Stimulated activated CD4-positive, alpha-beta T cell treated with anti-CD3 and anti-CD28 coated beads, TNF-alpha, amount 100 ng/mL, for 24 hours (primary cell): ENCODE measurements at regions not wholly inside any gene's neighbourhood (a gene's known extent, or its start where the extent isn't known, plus 50 kb on each side); places are given as distances from the start of the nearest gene placed in this dataset.

ENCODE experiments used
- DNase-seq, 3 experiments: peaks; one replicate each; pipeline ENCODE4 v3.0.0-alpha.2; 2020; ENCODE audit warnings: low read depth in 3 of 3

DNA sequence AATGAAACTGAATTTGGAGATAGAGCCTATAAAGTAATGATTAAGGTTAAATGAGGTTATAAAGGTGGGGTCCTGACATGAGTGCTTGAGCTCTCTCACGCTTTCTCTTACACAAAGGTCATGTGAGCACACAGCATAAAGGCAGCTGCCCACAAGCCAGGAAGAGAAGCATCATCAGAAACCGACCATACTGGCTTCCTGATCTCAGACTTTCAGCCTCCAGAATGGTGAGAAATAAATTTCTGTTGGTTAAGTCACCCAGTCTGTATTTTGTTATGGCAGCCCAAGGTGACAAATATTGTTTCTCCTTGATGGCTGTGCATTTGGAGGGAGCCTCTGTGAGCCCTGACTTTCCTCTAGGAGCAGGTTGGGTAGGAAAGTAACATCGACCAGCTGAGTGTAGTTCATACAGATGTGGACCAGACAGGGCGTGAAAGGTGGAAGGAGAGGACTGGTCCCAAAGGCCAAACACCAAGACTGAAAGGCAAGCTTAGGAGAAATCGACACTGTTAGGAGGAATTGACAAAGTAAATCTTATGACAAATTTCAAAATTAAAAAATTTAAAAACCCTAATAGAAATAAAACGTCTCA lies 97.6 kb upstream of the SLC38A2 start:
- no peak for DNase-seq

DNA sequence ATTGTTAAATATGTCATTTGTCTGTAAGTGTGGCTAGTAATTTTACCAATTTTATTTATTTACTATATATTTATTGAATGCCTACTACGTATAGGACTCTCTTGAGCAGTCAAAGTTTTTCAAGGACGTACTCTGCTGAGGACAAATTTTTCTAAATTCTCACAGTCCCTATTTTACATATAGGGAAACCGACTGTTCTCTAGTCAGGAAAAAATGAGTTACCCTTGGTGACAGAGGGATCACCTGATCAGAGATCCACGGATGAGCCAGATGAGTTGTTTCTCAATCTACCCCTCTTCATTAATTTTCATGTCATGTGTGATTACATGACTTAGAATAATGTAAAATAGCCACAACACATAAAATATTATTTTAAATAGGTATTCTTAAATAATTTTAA lies 96.2 kb upstream of the SLC38A2 start:
- no peak for DNase-seq

DNA sequence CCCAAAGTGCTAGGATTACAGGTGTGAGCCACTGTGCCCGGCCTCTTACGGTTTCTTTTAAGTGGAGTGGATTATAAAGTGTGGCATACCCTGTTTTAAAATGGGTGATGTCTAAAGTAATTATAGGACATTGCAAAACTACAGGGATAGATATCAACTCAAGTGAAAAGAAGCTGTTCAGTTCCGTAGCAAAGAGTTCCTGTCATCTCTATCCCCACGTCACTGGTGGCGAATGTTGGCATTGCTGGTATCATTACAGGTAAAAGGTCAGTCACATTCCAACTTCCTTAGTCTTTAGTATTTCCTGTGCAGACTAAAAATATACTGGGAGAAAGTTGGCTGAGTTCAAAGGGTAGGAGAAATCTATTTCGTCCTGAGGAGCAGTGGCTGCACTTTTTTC lies 95.6 kb upstream of the SLC38A2 start:
- DNase-seq: no peak

DNA sequence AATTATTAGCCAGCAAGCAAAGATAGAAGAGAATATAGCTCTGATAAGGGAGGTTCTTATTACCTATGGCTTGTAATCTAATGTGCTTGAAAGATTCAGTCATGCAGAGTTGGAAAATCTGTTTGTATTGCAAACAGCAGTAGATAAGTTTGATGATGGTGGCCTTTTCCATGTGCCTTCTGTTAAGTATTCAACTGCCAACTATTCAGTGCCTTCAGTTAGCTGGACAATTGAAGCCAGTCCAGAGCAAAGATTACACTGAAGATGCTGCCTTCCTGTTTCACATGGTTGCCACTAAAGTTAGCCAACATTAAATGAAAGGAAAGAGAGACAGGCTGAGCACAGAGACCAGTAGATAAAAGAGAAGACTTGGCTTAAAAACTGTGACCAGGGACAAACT lies 92.7 kb upstream of the SLC38A2 start:
- DNase-seq: no peak

DNA sequence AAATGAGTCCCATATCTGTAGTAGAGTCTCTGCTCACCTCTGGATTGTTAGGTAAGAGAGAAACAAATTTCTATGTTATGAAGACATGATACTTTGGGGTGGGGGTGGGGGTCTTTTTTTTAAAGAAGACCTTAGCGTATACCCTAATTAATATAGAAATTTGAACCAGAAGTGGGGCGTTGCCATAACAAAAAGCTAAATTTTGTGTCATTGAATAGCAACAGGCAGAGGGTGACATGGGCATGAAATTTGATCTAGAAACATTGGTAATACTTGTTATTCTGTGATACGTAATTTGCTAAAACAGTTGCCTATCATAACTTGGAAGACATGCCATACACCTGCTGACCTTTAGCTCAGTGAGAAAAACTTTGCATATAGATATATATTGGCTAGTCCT lies 92.3 kb upstream of the SLC38A2 start:
- no peak for DNase-seq

DNA sequence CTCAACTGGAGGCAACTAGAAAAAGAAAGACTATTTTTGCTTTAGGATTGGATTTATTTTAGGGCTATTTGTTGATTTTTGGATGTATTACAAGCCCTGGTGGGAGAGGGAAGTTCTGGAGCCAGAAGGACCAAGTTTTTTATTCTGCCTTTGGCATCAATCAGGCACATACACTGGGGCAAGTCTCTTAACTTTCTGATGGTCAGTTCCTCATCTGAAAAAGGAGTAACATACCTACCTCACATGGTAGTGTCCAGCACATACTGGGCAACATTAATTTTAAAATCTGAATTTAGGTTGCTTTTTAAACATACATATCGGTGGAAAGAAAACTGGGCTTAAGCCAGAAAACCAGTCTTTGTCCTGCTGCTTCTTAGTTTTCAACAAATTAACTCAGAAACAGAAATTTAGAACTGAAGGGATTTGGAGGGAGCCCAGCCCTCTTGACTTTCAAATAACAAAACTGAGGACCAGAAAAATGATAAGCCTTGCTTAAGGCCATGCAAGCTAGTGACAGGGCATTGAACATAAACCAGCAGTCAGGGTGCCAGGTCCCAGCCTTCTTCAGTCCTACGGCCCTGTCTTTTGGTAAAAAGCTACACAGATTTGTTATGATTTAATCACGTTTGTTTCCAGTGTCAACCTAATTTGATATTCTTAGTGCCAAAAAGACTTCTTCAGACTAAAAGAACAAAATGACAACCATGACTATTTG lies 90.2 kb upstream of the SLC38A2 start:
- no peak for DNase-seq

DNA sequence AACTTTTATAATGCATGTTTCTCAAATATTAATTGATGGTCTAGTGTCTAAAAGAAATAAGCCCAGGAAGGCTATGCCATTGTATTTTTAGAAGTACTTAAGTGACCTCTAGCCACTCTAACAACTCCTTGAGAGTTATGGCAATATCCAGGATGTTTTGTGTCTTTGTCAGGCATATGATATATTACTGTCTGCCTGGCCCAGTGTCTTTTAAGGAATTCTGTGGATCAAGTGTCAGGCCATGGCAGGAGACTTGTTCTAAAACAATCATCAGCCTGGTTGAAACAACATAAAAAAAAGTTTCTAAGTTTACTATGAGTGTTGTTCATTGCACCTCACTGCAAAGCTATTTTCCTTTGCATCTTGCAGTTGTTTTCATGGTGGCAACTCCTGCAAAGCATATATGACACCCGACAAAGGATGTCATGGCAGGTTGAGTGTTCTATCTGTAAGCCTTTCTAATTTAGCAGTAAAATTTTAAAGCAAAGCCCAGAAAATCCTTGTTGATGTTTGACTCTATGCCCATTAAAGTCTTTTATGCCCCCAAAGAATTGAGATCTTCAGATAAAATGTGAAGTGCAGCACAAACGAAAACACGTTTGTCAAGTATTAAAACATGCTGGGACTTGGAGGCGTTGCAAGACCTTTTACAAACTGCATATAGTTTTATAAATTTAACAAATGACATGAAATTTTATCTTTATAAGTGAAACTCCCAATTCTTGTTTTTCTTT lies 89.5 kb upstream of the SLC38A2 start:
- DNase-seq: no peak

DNA sequence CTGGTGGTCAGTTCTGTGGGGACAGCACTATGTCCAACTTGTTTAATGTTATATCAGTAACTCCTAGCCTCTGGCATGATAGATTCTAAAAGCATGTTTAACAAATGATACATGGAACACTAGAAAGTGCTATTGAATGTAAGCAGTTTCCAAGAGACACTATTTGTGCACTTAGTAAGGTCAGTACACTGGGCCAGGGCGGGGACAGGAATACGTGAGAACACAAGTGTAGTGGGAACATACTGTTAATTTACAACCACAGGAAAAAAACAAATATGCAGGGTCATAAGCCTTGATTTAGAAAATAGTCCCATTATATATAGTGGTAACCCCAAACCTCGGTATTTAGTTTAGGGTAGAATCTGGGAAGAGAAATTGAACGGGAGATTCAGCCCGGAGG lies 88.9 kb upstream of the SLC38A2 start:
- DNase-seq: no peak

DNA sequence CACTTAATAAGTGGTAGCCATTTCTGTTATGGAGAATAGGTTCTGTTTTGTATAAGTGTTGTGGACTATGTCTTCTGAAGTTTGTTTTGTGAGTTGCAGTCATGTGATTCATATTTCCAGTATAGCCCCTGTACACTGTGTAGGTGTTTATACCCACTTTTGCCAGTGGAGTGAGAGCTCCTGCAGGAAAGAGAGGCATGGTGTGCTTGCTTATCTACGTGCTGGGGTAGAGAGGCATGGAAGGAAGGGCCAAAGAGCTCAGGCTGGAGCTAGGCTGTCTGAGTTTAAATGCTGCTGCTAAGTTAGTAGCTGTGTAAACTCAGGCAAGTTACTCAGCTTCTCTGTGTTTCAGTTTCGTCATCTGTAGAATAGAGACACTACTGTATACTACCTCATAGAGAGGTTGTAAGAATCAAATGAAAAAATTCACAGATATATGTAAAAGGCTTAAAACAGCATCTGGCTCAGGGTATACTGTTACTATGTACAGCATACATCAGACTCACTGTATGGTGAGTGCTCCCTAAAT lies 88.2 kb upstream of the SLC38A2 start:
- no peak for DNase-seq

DNA sequence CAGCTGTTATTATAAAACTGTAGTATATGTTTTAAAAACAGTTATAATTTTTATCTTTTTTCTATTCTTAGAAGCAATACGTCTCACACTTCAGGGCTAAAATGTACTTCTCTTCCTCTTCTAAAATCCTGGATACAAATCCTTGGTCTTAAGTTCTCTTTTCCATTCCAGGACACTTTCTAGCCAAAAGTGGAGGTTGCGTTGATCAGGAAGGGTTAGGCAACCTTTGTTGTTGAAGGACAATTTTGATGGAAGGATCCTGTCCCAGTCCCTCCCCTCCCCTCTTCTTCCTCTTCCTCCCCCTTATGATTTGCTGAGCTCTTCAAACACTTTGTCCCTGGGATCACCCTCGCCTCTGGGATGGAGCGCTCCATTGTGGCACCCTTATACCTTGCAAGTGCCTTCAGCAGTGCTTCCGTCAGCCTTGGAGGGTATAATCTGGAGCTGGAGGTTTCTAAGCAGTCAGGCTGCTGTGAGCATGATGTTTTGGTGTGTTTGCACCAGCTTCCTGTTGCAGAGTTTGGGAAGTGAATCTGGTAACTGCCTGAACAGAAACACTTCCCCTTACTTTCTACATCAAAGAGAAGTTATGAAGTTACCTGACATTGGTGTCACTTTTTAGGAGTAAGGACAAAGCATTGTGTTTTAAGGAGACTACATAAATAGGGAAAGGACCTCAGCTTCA lies 87.4 kb upstream of the SLC38A2 start:
- DNase-seq: no peak

DNA sequence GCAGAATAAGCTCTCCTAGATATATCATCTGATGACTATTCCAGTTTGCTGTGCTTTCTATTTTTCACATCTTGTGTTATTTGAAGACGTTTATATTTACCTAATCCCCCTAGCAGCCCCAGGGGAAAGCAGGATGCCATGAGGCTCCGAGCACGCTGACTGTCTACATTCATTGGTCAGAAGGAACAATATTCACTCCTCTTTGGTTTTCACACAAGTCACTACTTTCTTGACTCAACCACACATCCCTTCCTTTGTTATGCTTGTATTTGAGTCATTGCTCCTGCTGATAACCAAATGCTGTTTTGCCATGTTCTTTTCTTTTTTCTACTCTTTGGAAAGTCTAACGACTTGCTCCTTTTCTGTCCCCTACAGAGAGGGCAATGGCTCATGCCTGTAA lies 86.5 kb upstream of the SLC38A2 start:
- DNase-seq: no peak

DNA sequence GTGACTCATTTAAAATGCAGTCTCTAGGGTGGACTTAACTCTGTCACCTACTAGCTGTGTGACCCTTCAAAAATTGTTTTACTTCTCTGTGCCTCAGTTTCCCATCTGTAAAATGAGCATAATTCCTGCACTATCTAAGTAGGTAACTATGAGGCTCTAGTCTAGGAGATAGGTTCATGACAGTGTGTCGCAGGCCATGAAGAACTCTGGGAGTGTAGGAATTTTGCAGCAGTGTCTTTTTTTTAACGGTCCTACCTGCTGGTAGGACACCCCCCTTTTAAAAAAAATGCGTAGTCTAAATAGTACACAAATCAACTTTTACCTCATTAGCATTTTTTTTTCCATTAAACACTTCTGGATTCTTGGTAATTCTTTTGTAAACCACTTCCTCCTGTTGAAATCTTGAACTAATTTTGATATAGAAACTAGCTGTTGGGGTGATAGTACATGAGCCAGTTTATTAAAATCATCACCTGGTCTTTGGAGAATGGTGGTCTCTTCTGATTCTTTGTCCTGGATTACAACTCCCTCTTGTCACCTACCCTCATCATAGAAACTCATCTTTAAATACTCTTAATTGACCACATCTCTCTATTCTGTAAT lies 86.0 kb upstream of the SLC38A2 start:
- no peak for DNase-seq

DNA sequence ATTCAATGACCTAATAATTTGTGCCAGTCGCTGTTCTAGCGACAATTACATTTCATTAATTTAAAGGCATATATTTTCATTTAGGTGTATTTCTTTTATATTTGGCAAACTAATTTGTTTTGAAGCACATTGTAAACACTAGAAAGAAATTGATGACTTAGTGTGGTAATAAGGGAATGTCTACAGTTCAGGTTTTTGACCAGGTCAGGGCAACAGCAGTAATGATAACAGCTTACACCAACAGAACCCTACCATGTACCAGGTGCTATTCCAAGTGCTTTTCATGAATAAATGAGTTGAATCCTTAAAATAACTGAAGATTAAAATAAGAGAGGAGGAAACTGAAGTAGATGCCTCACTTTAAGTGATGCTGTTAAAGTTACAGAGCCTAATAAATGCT lies 85.4 kb upstream of the SLC38A2 start:
- no peak for DNase-seq

DNA sequence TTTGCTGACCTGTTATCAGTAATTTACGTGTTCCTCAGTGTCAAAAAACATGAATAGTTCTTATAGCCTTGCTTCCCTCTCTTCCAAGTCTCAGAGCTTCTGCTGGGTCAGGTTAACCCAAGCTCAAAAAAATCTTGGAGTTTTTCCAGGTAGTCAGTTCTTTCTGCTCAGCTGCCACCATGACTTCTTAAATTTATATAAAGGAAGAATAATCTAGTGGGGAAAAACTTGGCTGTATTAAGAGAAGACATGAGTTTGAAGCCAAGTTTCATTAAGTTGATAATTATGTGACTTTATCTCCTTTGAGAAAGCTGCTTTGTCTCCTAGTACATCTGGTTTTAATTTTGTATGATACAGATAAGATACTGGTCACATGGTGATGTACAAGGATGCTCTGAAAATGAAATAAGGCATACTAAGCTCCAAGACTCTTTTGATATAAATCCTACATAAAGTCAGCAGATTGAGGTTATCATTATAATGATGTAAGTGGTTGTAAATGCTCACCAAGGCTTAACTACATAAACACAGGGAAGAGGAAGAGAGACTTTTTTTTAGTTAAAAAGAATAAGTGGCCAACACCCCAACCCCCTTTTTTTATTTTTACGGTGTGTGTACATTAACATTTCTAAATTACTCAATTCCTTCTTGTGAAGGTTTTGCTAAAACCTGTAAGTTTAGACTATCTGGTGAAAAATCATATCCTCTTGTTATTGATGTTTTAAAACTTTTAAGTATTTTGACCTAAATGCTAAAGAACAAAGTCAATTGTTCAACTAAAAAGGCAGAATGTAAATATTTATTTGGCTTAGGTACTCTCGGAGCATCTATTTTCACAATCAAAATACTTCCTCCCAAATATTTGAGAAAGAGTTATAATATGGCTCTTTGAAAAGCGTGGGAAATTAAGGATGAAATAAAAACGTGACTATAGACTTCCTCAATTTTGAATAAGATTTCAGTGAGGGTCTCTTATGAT lies 84.1 kb upstream of the SLC38A2 start:
- DNase-seq: no peak

DNA sequence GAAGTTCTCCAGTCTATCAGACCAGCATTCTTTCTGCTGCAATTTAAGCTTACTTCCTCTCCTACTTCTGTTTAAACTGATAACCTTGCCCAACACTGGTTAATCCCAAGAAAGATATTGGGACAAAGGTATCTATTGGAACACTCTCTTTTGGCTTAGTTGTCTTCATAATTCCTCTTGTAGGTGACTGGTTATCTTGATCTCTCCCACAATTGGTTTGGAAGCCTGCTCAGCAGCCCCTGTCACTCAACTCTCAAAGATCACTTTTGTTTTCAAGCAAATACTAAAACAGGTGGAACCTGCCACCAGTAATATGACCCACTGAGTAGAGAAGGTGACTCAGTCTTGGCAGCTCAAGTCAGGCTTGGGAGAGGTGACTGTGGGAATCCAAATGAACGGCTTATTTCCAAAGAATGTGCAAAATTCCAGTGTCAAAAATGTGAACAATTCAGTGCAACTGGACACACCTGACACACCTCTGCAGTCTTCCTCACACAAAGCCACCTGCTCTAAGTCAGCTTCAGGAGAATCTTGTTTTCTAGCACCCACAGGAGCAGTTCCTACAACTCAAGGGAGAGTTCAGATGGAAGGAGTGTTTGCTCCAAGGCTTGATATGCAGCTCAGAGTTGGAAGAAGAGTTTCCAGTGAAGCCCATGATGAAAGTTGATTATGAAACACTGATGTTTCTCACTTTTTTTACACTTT lies 83.2 kb upstream of the SLC38A2 start:
- no peak for DNase-seq

DNA sequence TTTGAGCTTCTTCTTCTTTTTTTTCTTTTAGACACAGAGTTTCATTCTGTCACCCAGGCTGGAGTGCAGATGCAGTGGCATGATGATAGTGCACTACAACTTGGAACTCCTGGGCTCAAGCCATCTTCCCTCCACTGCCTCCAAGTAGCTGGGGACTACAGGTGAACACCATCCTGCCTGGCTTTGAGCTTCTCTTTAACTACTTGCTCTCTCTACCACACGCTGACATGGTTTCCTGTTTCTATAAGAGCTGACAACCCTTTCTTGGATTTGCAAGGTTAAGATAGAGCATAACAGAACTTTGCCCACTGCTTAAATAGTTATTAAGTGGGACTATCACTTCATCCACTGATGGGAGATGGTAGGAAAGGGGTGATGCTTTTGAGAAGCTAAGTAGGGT lies 82.4 kb upstream of the SLC38A2 start:
- no peak for DNase-seq

DNA sequence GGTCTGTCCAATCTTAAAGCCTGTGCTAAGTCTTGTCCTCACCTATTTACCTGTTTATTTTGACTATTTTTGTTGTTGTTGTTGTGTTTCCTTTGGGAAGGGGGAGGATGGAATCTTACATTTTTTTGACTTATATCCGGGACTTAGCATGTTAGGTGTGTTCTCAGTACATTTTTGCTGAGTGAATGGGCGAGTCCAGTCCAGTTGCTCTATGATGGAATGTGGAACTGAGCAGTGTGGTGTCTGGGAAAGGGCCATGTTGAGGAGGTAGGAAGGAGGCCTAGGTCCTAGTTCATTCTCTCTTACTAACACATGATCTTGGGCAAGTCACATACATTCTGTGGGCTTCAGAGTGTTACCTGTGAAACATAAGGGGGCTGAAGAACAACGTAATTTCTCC lies 80.9 kb upstream of the SLC38A2 start:
- DNase-seq: no peak

DNA sequence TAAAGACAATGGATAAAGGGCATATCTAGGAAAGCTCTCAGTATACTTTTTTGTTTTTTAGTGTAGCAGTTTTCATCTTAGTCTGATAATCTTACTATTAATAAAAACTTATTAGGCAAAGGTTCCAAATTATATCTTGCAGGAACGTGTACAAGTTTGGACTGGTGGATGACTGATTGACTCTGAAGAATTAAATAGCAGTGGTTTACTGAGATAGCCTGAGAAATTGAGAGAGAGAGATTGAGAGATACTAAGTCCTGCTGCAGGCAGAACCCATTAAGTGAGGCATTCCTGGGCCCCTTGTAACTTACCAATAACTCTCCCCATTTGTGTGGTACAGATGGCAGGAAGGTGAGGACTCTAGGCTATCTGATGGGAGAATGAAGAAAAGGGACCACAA lies 80.2 kb upstream of the SLC38A2 start:
- no peak for DNase-seq

DNA sequence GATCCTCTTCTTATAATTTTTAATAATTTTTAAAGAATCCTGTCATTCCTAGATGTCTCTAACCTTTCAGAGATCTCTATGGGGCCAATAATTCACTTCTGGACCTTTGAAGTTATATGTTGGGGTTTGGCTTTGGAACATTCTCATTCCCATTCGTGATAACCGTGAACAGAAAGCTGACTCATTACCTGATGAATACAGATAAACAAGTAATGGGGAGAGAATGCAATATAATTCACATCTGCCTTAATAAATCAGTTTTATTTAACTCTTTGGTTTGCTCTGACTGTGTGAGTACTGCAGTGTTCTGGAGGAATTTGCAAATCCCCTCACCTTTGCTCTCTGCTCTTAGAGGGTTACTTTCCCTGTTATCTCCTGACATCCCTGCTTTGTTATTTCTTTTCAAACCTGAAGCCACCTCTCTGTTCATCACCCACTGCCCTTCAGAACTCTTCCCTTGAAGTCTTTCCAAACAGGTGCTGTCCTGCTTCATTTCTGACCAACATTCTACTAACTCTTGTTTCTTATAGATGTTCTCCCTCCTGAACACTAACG lies 79.6 kb upstream of the SLC38A2 start:
- DNase-seq: no peak
